Tibial nerve (tissue), 4 donors: ENCODE measurements at regions not wholly inside any gene's neighbourhood (a gene's known extent, or its start where the extent isn't known, plus 50 kb on each side); places are given as distances from the start of the nearest gene placed in this dataset.

Source experiments
- CTCF ChIP-seq, 5 experiments: fragments of 200-600 bp in 3 of 5; fragments of 450-650 bp in 2 of 5; sonication (generic) in 3 of 5; IDR thresholded peaks; one replicate each; pipeline ENCODE4 v1.5.1; 2016 to 2019; ENCODE audit warnings: antibody characterized with exemption in 5 of 5, mild to moderate bottlenecking in 3 of 5, moderate library complexity in 2 of 5
- EP300 ChIP-seq, 2 donors: sonication (generic); formaldehyde crosslinking; IDR thresholded peaks; one replicate each; pipeline ENCODE4 v1.6.1; 2017; ENCODE audit warnings: antibody characterized with exemption in 2 of 2, mild to moderate bottlenecking in 1 of 2
- POLR2A ChIP-seq, 2 donors: fragments of 450-650 bp; IDR thresholded peaks; one replicate each; pipeline ENCODE4 v1.6.1; 2017; ENCODE audit warnings: antibody characterized with exemption in 2 of 2, mild to moderate bottlenecking in 2 of 2, moderate library complexity in 2 of 2

DNA sequence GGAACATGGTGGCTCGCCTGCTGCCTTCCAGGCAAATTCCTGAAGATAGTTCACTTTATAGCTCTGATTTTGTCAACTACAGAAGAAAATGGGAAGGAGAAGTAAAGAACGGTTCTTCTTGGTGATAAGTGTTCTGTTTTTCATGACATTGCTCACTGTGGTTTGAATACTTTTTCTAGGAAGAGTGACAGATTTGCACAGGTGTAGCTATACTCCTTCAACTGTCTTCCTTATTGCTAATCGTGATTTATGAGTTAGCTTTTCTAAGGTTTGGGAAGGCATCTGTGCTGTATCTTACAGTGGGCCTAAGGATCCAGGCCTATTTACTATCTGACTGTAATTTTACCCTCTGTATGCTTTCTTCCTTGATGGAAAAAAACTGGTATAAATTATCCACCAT, 405.6 kb downstream of the NDFIP2 start:
- TF ChIP-seq CTCF (IDR thresholded peaks at IDR 0.05) (no peak), POLR2A (IDR thresholded peaks at IDR 0.05) (no peak), EP300 (IDR thresholded peaks at IDR 0.05) (no peak)
